K562 (cell line): ENCODE measurements at regions not wholly inside any gene's neighbourhood (a gene's known extent, or its start where the extent isn't known, plus 50 kb on each side); places are given as distances from the start of the nearest gene placed in this dataset.

ENCODE experiments used
- CAMTA2 ChIP-seq: fragments of 250-450 bp; sonication (Bioruptor Pico); conservative IDR thresholded peaks from 2 replicates; pipeline ENCODE4 v1.5.1; 2022
- EP300 ChIP-seq: IDR thresholded peaks from 2 replicates; pipeline ENCODE4 v1.6.1; 2012; ENCODE audit warnings: low read length, improper control_type of control experiment
- NFE2L1 ChIP-seq: fragments of 450-650 bp; IDR thresholded peaks from 2 replicates; pipeline ENCODE4 v1.6.1; 2016; ENCODE audit warnings: missing genetic modification characterization, low read depth, mild to moderate bottlenecking, missing compliant biosample characterization, moderate library complexity, borderline replicate concordance
- NR2C2 ChIP-seq, 2 experiments: fragments of 200-800 bp in 1 of 2; sonication (Bioruptor generic) in 1 of 2; sonication (generic) in 1 of 2; formaldehyde crosslinking in 1 of 2; IDR thresholded peaks; 2 replicates each; pipeline versions ENCODE4 v1.6.1 to v1.8.0; 2016 to 2022; ENCODE audit warnings: mild to moderate bottlenecking in 1 of 2, missing compliant biosample characterization in 1 of 2, missing genetic modification characterization in 1 of 2, missing genetic modification reagents in 1 of 2
- POLR2AphosphoS5 ChIP-seq: IDR thresholded peaks from 2 replicates; pipeline ENCODE4 v1.6.1; 2011; ENCODE audit warnings: mild to moderate bottlenecking, low read depth, low read length, moderate library complexity; ENCODE audit not compliant: control insufficient read depth, insufficient read depth
- SP2 ChIP-seq: IDR thresholded peaks from 2 replicates; pipeline ENCODE4 v1.6.1; 2011; ENCODE audit warnings: mild to moderate bottlenecking, low read depth, low read length, moderate library complexity; ENCODE audit not compliant: poor library complexity, severe bottlenecking; ENCODE audit errors: extremely low read depth
- TAF9B ChIP-seq: fragments of 450-650 bp; IDR thresholded peaks from 2 replicates; pipeline ENCODE4 v1.6.1; 2018; ENCODE audit warnings: mild to moderate bottlenecking; ENCODE audit not compliant: partially characterized antibody
- YY1 ChIP-seq, 3 experiments: IDR thresholded peaks; 2 replicates each; pipeline ENCODE4 v1.6.1; 2011; ENCODE audit warnings: low read length in 2 of 3, mild to moderate bottlenecking in 2 of 3, moderate library complexity in 2 of 3, borderline replicate concordance in 1 of 3, control low read depth in 1 of 3, low read depth in 1 of 3; ENCODE audit not compliant: insufficient read depth in 3 of 3, insufficient replicate concordance in 2 of 3, control insufficient read depth in 1 of 3, insufficient read length in 1 of 3; ENCODE audit errors: extremely low read depth in 1 of 3
- TF ChIP-seq, protein P1 (sequence below), 3 experiments: fragments of 200-800 bp in 1 of 3; sonication (Bioruptor generic) in 1 of 3; sonication (generic) in 1 of 3; formaldehyde crosslinking in 1 of 3; IDR thresholded peaks; 2 replicates each; pipeline versions ENCODE4 v1.6.1 to v1.8.0; 2016 to 2022; ENCODE audit warnings: mild to moderate bottlenecking in 2 of 3, missing compliant biosample characterization in 2 of 3, missing genetic modification characterization in 2 of 3, missing genetic modification reagents in 1 of 3
- TF ChIP-seq, protein P2 (sequence below): fragments of 450-650 bp; formaldehyde crosslinking; IDR thresholded peaks from 2 replicates; pipeline ENCODE4 v1.4.0; 2022; ENCODE audit warnings: mild to moderate bottlenecking, moderate library complexity

DNA sequence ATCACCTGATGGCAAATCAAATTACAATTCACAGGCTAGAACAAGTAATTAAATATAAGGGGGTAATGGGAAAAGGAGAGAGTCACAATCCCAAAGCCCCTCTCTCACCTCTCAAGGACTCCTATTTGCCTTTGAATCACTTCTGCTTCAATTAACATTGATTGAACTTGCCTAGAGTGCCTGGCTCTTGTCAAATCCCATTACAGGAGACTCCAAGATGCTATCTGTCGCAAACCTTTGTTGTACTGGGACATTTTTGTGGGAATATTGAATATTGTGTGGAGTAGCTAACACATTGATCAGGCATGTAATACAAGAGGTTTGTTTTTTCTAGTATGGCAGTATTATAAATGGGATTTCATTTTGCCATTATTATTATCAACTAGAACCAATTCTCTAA is 412.8 kb upstream of the AZI2 start:
- TF ChIP-seq POLR2AphosphoS5, result no peak
- TF ChIP-seq, protein P1, sequence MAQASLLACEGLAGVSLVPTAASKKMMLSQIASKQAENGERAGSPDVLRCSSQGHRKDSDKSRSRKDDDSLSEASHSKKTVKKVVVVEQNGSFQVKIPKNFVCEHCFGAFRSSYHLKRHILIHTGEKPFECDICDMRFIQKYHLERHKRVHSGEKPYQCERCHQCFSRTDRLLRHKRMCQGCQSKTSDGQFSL (CRISPR knock-in tag; IDR thresholded peaks at IDR 0.05), result no peak
- TF ChIP-seq, protein P1 (tag; IDR thresholded peaks at IDR 0.05), result no peak
- no peak for TF ChIP-seq NR2C2 (CRISPR knock-in tag; IDR thresholded peaks at IDR 0.05)
- no peak for TF ChIP-seq NR2C2 (tag; IDR thresholded peaks at IDR 0.05)
- TF ChIP-seq NFE2L1 (tag), result no peak
- TF ChIP-seq, protein P2, sequence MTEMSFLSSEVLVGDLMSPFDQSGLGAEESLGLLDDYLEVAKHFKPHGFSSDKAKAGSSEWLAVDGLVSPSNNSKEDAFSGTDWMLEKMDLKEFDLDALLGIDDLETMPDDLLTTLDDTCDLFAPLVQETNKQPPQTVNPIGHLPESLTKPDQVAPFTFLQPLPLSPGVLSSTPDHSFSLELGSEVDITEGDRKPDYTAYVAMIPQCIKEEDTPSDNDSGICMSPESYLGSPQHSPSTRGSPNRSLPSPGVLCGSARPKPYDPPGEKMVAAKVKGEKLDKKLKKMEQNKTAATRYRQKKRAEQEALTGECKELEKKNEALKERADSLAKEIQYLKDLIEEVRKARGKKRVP (CRISPR knock-in tag), result no peak
- TF ChIP-seq EP300, result no peak
- no peak for TF ChIP-seq CAMTA2 (CRISPR knock-in tag)
- no peak for TF ChIP-seq TAF9B
- no peak for TF ChIP-seq SP2
- TF ChIP-seq YY1 (IDR thresholded peaks at IDR 0.05; ENCODE audit: borderline replicate concordance in 1 of 3, control insufficient read depth in 1 of 3, extremely low read depth in 1 of 3, insufficient read depth in 3 of 3, insufficient read length in 1 of 3, insufficient replicate concordance in 2 of 3, low read depth in 1 of 3, low read length in 2 of 3), result no peak
